ENCODE measurements at regions not wholly inside any gene's neighbourhood (a gene's known extent, or its start where the extent isn't known, plus 50 kb on each side); places are given as distances from the start of the nearest gene placed in this dataset.
"Not testable (repeated sequence)": the region's sequence is repeated elsewhere in the genome, so short reads cannot be mapped to it uniquely, and the experiment has no call there.

GRCh38 chr9:41781899-41782298 is 347.3 kb downstream of the CNTNAP3B start:
- TF ChIP-seq CTCF, EP300, POLR2A (IDR thresholded peaks at IDR 0.05): not testable (repeated sequence)
